Endodermal cell (in vitro differentiated cells): ENCODE measurements at regions not wholly inside any gene's neighbourhood (a gene's known extent, or its start where the extent isn't known, plus 50 kb on each side); places are given as distances from the start of the nearest gene placed in this dataset.

Experiments
- DNase-seq: peaks from one replicate; pipeline ENCODE4 v3.0.0-alpha.2; 2017
- H3K27ac ChIP-seq: 2 replicates; pipeline ENCODE4 v1.5.1; 2013; ENCODE audit warnings: mild to moderate bottlenecking, low read depth, low read length, moderate library complexity
- H3K27me3 ChIP-seq: 2 replicates; pipeline ENCODE4 v1.6.1; 2013; ENCODE audit warnings: mild to moderate bottlenecking, low read length, moderate library complexity; ENCODE audit not compliant: insufficient read depth, control insufficient read depth, poor library complexity, severe bottlenecking
- H3K36me3 ChIP-seq: 2 replicates; pipeline ENCODE4 v1.7.0; 2013; ENCODE audit warnings: mild to moderate bottlenecking, low read length, moderate library complexity; ENCODE audit not compliant: control insufficient read depth, insufficient read depth
- H3K4me1 ChIP-seq: one replicate; pipeline ENCODE4 v1.7.0; 2013; ENCODE audit warnings: low read length; ENCODE audit not compliant: control insufficient read depth, insufficient read depth
- H3K4me3 ChIP-seq: 2 replicates; pipeline ENCODE4 v1.5.1; 2013; ENCODE audit warnings: mild to moderate bottlenecking, low read length, moderate library complexity
- H3K9ac ChIP-seq: 2 replicates; pipeline ENCODE4 v1.6.1; 2013; ENCODE audit warnings: mild to moderate bottlenecking, low read length, moderate library complexity; ENCODE audit not compliant: poor library complexity, severe bottlenecking; ENCODE audit errors: extremely low read depth
- H3K9me3 ChIP-seq: 2 replicates; pipeline ENCODE4 v1.6.1; 2013; ENCODE audit warnings: mild to moderate bottlenecking, low read length, moderate library complexity; ENCODE audit not compliant: control insufficient read depth
- H3K27ac Mint-ChIP-seq: 2 replicates; pipeline ENCODE4 v1.8.0; 2020; ENCODE audit warnings: mixed read lengths
- H3K27me3 Mint-ChIP-seq: 2 replicates; pipeline ENCODE4 v1.8.0; 2021; ENCODE audit warnings: mild to moderate bottlenecking, mixed read lengths; ENCODE audit not compliant: insufficient read depth
- H3K36me3 Mint-ChIP-seq: 2 replicates; pipeline ENCODE4 v1.8.0; 2020; ENCODE audit warnings: low read depth, mixed read lengths
- H3K4me1 Mint-ChIP-seq: 2 replicates; pipeline ENCODE4 v1.8.0; 2020; ENCODE audit warnings: mixed read lengths
- H3K4me3 Mint-ChIP-seq: 2 replicates; pipeline ENCODE4 v1.8.0; 2020; ENCODE audit warnings: mild to moderate bottlenecking, moderate library complexity, mixed read lengths
- H3K9me3 Mint-ChIP-seq: 2 replicates; pipeline ENCODE4 v1.8.0; 2020; ENCODE audit warnings: mild to moderate bottlenecking, mixed read lengths
- CTCF ChIP-seq: fragments of 200-600 bp; sonication (generic); conservative IDR thresholded peaks from 2 replicates; pipeline ENCODE4 v1.5.0; 2021; ENCODE audit warnings: antibody characterized with exemption, mild to moderate bottlenecking
- WGBS, 2 experiments: methylation state at CpG; one replicate each; pipeline versions ENCODE4 v1.1.5 to v1.1.7; 2013; ENCODE audit warnings: missing lambda C conversion rate in 2 of 2, mixed read lengths in 1 of 2; ENCODE audit not compliant: insufficient coverage in 1 of 2, insufficient read length in 1 of 2; 5-methylcytosine and 5-hydroxymethylcytosine counted together

DNA sequence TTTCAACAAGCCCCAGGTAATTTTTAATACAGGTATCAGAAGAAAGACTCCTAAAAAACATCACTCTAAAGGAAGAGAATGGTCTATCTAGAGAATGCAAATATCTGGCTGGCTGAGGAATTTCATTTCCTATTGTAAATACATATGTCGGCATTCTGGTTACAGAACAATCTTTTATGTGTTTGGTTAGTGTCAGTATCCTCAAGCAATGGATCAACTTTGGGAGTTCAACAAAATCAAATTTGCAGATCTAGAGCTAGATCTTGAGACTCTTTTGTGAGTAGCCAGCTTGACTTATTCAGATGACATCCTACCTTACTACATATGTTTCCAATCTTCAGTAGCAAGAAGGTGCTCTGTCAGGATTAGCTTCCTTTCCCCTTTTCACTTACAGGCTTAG is 145.1 kb downstream of the BTC start:
- DNase-seq = no peak
- peaks cover 4% of the 10 kb centered on the region for H3K4me1 Mint-ChIP-seq
- H3K36me3 ChIP-seq = no peaks in the 10 kb centered on the region
- H3K36me3 Mint-ChIP-seq = no peaks in the 10 kb centered on the region
- H3K27me3 Mint-ChIP-seq = no peaks in the 10 kb centered on the region
- no peaks in the 10 kb centered on the region for H3K27me3 ChIP-seq
- 91% methylated on average over 1 of the region's 1 CpG; no CpG with 5 or more reads in 1 of the 2 experiments for WGBS, 2 experiments
- H3K27ac ChIP-seq = no peak overlapping the region
- peaks cover 4% of the 10 kb centered on the region for H3K9me3 Mint-ChIP-seq
- H3K9me3 ChIP-seq = no peaks in the 10 kb centered on the region
- H3K27ac Mint-ChIP-seq = no peak overlapping the region
- TF ChIP-seq CTCF = no peak
- no peak overlapping the region for H3K9ac ChIP-seq
- H3K4me3 Mint-ChIP-seq = no peak overlapping the region
- no peaks in the 10 kb centered on the region for H3K4me1 ChIP-seq
- no peak overlapping the region for H3K4me3 ChIP-seq

- H3K27me3 Mint-ChIP-seq = no peaks in the 10 kb centered on the region
These were observed 143.1 kb downstream of the BTC start for GRCh38 chr4:74651198-74651597.

DNA sequence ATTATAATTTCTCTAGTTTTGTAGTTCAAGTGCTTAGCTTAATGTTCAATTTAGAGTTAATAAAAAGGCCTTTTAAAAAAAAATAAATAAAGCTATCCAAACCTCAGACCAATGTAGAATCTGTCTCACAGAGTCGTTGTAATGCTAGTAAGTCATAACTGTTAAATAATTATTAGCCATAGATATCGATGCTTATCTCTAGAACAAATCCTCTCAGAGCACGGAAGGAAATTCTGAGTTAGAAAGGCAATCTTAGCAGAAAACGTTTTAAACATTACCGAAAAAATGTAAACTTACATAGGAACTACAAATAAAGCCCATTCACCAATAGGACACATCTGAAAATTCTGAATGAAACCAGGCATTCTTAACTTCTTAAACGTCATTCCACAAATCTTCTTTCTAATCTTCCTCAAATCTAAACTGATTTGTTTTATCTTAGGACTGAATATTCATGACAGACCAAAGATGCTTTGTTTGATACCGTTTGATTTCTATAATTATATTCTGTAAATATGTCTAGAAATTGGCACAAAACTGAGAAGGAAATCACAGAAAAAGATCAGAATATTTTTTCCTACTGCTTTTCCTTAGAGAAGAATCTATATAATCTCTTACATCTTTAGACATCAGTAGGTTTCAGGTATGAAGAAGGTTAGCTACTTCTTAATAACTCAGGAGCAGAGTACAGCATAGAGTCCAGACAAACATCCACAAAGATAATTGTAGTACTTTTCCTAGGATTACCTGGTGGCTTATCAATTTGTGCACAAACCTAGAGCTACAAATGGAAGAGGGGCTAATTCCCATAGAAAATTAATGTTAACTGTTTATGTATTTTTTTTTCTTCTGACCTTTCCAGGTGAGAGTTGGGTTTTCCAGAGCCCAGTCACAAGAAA is 140.7 kb downstream of the BTC start:
- no peak for DNase-seq
- H3K4me3 Mint-ChIP-seq = no peak overlapping the region
- 88% methylated on average over 7 of the region's 7 CpGs; no CpG with 5 or more reads in 1 of the 2 experiments for WGBS, 2 experiments

More at GRCh38 chr4:74651198-74651597, 143.1 kb downstream of the BTC start:
- H3K4me1 ChIP-seq = no peaks in the 10 kb centered on the region
- H3K36me3 ChIP-seq = no peaks in the 10 kb centered on the region
- no peak overlapping the region for H3K4me3 ChIP-seq
- TF ChIP-seq CTCF = no peak
- no peaks in the 10 kb centered on the region for H3K27me3 ChIP-seq
- no peak overlapping the region for H3K4me3 Mint-ChIP-seq
- no peaks in the 10 kb centered on the region for H3K9me3 Mint-ChIP-seq
- no peak overlapping the region for H3K27ac ChIP-seq
- no peak overlapping the region for H3K27ac Mint-ChIP-seq
- H3K9me3 ChIP-seq = no peaks in the 10 kb centered on the region
- no peaks in the 10 kb centered on the region for H3K36me3 Mint-ChIP-seq
- H3K4me1 Mint-ChIP-seq = peaks cover 4% of the 10 kb centered on the region
- no peak for DNase-seq
- H3K9ac ChIP-seq = no peak overlapping the region

More for the DNA sequence above, 140.7 kb downstream of the BTC start:
- Histone ChIP-seq H3K27me3 (no peaks in the 10 kb centered on the region), H3K4me3 (no peak overlapping the region), H3K27ac (no peak overlapping the region), H3K36me3 (no peaks in the 10 kb centered on the region), H3K4me1 (no peaks in the 10 kb centered on the region), H3K9me3 (no peaks in the 10 kb centered on the region), H3K9ac (no peak overlapping the region)
- peaks cover 4% of the 10 kb centered on the region for H3K4me1 Mint-ChIP-seq
- no peaks in the 10 kb centered on the region for H3K27me3 Mint-ChIP-seq
- H3K9me3 Mint-ChIP-seq = no peaks in the 10 kb centered on the region
- no peak overlapping the region for H3K27ac Mint-ChIP-seq
- TF ChIP-seq CTCF = no peak
- no peaks in the 10 kb centered on the region for H3K36me3 Mint-ChIP-seq
